Muscle of back (tissue), 3 donors: ENCODE measurements at regions not wholly inside any gene's neighbourhood (a gene's known extent, or its start where the extent isn't known, plus 50 kb on each side); places are given as distances from the start of the nearest gene placed in this dataset.

Source experiments
- DNase-seq, 3 donors: peaks; one replicate each; pipeline versions ENCODE4 v3.0.0 to v3.0.0-alpha.2; 2013

DNA sequence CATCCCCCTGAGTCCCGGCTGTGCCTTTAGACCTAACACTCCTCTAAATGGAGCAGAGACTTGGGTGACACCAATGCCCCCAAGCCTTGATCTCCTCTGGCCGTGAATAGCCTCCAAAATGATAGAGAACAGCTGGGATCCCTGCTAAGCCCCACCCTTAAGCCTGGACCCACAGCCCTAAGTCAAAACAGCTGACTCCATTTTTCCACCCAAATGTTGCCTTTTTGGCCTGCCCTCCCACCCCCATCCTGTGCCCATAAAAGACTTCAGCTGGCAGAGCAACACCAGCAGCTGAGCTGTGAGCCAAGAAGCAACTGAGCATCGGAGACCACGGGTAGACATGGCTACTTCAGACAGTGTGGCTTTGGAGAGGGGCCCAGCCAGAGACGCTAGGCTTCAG lies 420.8 kb downstream of the NPHP4 start:
- DNase-seq = peak in 2 of 3 donors; percentile 10 to 25

DNA sequence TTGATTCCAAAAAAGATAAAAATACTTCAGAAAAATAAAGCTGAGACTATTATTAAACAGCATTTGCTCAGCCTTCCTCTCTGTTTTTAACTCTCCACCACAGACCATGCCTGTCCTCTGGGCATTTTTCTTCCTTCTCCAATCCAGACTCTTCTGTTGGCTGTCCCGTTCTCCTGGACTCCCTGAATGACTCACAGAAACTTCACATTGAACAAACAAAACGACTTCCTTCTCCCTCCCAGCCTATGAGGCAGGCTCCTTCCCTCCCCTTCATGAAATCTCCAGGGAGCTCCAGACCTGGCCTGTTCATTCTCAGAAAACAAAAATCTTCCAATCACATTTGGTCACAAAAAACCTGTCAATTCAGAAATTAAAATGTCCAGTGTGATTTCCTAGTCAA lies 421.3 kb downstream of the NPHP4 start:
- DNase-seq = no peak

DNA sequence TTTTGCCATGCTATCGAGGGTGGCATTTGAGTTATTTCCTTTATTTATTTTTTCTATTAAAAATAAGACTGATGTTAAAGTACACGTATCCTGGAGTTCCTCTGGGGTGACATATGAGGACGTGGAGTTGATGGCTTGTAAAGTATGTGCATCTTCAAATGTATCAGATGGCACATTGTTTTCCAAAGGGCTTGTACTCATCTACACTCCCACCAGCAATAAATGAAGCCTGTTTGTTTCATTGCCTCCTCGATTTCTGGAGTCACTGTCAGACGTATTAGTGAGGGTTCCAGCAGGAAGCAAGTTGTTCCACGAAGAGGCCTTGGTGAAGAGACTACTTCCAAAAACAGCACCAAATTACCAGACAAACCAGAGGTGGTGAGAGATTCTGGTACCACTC lies 423.9 kb downstream of the NPHP4 start:
- DNase-seq = no peak

DNA sequence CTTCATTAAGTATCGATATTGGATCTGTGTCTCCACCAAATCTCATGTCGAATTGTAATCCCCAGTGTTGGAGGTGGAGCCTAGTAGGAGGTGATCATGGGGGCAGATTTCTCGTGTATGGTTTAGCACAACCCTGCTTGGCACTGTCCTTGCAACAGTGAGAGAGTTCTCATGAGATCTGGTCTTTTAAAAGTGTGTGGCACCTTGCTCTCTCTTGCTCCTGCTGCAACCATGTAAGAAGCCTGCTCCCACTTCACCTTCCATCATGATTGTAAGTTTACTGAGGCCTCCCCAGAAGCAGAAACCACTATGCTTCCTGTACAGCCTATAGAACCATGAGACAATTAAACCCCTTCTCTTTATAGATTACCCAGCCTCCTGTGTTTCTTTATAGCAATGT lies 424.4 kb downstream of the NPHP4 start:
- no peak for DNase-seq

DNA sequence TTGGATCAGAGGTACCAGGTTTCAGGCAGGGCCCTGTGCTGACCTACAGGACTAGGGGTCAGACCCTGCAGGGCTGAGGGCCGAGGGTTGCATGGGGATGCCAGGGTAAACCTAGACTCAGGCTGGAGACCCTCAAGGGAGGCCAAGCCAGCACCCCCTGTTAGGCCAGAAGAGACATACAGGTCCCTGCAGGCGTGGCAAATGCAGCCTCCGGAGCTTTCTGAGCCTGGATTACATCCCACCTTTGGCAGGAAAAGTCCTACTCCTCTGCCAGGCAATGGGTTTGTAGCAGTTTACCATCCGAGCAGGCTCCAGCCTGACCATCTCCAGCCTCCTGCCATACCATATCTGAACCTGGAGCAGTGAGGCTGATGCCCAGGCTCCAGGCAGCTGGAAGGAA lies 425.3 kb downstream of the NPHP4 start:
- no peak for DNase-seq

DNA sequence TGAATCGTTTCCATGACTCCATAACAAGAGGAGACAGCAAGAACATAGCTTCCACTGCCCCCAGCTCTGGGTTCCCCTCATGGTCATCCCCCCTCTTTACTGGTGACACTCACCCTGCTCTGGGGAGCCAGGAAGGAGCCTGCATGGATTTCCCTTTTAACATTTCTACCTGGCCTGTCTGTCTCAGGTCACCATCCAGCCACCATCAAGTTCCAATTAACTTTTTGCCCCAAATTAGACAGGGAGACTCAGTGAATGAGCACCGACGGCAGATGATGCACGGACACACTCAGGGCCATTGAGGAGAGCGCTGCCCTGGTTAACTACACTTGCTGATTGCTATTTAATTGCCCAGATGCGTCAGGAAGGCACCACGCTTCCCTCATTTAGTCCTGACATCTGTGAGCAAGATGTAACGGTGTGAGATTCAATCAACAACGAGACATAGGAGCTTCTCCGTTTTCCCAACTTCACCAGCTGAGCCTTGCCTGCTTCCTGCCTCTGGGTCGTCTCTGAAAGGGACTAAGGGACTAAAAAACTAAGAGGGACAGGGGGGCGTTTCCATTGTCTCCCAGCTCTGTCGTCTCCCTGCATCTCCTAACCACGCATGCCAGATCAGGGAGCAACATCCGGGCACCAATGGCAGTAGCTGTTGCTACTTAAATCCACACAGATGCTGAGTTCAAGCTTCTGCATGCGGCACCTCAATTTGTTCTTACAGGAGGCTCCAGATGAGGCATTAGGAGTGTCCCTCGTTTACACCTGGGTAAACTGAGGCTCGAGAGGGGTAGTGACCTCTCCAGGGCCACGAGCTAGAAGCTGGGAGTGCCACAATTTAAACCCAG lies 426.7 kb downstream of the NPHP4 start:
- no peak for DNase-seq

DNA sequence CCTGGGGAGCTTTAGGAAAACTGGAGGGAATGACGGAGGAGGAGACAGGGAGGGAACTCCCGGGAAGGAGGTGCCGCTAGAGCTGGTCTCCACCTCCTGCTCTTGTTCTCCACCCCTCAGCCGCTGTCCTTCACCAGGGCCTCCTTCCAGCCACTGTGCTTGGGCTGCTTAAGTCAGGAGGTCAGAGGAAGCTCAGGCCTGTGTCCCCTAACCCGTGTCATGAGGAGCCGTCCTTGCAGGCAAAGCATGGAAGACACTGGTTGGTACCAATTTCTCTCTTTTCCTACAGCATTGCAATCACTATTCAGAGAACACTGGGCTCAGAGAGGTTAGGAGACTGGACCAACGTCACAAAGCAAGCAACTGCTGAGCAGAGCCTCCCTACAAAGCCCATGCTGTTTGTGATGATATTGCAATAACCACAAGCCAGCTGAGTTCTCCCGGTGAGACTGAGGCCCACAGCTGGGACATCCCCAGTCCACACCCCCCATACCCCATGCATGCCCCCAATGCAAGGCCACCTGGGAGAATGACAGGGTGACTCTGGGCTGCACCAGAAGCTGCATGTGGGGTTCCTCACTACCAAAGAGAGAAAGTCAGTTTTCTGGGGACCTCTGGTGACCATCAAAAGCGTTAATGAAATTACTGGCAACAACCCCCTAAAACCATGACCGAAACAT lies 427.5 kb downstream of the NPHP4 start:
- no peak for DNase-seq

DNA sequence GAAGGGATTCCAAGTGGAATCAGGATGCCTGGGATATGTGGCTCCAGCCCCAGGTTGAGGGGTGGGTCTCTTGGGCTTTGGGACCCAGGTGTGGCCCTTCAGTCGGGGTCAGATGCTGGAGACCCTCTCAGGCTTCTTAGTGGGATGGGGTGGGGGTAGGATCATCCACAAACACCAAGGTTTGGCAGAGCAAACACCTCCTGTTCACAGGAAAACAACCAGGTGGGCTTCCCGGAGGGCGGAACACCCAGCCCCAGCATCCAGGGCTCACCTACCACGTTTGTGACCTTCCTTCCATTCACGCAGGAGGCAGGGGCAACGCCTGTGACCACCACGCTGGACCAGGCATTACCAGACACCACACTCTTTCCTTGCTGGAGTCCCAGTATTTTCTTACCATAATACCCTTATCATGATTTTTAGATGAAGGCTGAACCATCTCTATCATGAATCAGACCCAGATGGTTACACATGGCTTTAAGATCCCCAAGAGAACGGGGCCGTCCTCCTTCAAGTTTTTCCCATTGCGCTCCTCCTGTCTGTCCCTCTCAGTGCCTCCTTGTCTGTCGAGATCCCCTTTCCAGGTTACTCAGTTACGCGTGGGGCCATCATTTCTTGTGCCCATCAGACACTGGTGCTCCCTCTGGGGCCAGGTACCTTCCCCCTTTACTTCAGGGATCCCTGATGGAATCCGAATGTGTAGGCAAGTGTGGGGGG lies 428.2 kb downstream of the NPHP4 start:
- no peak for DNase-seq

DNA sequence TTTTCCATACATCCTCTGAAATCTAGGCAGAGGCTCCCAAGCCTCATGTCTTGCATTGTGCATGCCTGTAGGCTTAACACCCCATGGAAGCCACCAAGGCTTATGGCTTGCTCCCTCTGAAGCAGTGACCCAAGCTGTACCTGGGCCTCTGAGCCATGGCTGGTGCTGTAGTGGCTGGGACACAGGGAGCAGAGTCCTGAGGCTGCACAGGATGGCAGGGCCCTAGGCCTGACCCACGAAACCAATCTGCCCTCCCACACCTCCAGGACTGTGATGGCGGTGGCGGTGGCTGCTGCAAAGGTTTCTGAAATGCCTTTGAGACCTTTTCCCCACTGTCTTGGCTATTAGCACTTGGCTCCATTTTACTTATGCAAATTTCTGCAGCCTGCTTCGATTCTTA lies 429.5 kb downstream of the NPHP4 start:
- DNase-seq = no peak

DNA sequence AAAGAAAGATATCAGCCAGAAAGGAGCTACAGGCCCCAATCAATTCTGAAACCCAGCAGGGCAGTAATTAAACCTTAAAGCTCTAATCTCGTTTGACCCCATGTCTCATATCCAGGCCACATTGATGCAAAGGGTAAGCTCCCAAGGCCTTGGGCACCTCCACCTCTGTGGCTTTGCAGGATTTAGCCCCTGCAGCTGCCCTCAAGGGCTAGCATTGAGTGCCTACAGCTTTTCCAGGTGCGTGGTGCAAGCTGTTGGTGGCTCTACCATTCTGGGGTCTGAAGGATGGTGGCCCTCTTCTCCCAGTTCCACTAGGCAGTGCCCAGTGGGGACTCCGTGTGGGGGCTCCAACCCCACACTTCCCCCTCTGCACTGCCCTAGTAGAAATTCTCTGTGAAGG lies 429.9 kb downstream of the NPHP4 start:
- DNase-seq = no peak

DNA sequence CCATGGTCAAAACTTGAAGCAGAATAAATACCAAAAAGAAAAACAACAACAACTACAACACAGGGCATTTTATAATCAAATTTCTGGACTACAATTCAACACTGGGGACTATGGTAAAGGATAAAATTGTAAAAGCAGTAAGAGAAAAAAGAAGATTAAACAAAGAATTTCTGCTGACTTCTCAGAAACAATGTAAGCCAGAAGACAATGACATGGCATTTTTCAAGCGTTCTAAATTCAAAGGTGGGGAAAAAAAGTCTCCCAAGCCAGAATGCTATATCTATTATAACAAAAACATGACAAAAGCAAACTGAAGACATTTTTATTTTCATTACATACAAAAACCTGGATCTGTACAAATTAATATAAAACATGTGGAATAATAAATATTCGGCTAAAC lies 433.1 kb downstream of the NPHP4 start:
- no peak for DNase-seq

DNA sequence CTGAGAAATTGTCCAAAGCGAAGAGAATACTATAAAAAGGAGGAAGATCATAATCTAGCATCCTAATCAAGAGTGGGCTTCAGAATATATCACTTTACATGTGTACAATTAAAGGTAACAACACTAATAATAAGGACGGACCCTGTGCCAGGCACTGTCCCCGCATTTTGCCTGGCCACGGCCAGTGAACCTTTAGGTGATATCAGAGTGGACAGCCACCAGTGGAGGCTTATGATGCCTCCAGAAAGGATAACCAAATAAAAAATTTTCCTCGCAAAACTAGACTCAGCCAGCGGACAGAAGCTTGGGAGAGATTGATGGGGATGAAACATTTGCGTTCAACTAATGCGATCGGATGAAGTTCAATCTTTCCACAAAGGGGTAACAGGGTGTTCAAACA lies 436.4 kb downstream of the NPHP4 start:
- DNase-seq = no peak

DNA sequence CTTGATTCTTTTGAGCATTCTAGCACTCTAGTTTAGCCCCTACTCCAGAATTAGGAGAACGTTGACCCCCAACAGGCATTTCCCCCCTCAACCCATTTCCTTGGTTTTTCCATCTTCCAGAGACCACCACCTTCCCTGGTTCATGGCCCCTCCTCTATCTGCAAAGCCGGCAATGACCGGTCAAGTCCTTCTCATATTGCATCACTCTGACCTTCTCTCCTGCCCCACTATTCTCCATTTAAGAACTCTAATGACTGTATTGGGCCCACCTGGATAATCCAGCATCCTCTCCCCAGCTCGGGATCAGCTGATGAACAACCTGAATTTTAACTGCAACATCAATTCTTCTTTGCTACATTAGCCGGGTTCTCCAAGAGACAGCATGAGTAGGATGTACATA lies 437.4 kb downstream of the NPHP4 start:
- no peak for DNase-seq

DNA sequence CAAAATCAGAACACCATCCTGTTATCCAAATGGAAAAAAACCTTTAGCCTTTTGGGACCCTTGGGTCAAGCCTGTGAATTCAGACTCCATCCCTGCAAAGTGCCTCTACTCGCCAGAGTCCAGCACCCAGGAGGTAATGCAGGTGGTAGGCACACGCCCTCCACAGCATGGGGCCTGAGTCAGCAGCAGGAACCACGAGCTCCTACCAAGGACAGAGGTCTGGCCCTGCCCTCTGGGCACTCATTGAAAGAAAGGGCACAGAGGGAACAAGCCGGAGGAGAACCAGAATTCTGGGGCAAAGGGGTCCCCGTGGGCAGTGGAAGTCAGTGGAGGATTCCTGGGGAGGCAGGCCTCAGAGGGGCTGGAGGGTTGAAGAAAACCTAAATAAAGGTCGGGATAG lies 438.1 kb downstream of the NPHP4 start:
- no peak for DNase-seq

DNA sequence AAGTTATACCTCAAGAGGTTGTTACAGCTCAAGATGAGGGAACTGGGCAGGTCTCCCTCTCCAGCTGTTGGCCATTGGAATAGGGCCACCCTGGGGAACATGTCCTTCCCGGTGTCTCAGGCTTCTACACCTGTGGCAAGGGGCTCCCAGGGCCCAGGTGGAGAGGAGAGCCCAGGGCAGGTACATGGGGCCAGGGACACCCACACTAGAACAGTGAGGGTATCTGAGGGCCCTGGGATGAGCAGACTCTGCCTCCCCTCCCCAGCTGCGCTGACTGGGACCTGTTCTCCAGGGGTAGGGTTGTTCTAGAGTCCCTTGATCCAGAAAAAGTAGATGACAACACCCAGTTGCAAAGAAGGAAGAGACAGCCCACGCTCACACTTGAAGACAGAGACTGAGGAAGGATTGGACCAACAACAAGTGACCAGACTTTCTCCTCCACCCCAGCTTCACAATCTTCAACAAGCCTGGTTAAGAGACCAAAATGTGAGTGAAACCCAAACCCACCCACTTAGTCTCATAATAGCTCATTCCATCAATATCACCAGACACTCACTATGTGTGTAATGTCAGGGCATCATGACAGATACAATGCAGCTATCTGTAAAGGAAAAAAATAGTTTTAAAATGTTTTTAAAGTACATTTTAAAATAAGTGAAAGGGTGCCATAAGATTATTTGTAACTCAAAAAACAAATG lies 439.3 kb downstream of the NPHP4 start:
- DNase-seq = no peak

DNA sequence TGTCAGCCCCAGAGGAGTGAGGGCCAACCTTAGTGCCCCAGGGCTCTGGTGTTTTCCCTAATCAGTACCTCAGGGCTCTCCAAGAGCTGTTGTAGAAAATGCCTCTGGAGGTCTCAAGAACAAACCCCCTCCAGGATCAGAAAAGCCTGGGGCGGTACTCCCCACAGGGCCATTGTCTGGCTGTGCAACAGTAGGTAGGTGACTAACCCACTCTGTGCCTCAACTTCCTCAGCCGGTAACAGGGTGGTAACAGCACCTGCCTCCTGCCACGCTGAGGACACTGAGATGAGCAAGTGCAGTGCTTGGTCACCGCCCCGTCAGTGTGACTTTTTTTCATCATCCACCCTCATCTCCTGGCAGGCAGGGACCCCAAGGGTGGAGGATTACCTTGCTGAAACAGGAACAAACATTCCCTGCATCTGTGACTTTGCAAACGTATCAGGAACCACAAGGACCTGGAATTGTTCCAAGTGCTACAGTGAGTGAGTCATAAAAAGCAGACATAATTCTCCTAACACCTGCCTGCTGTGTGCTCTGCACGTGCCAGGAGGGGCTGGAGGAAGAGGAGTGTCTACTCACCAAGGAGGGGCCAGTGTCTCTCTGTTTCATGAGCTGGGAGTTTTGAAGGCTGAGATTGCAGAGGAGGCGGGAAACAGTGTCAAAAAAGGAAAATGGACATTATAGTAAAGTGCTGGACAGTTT lies 440.8 kb downstream of the NPHP4 start:
- peak in 1 of 3 donors; percentile 2 for DNase-seq

DNA sequence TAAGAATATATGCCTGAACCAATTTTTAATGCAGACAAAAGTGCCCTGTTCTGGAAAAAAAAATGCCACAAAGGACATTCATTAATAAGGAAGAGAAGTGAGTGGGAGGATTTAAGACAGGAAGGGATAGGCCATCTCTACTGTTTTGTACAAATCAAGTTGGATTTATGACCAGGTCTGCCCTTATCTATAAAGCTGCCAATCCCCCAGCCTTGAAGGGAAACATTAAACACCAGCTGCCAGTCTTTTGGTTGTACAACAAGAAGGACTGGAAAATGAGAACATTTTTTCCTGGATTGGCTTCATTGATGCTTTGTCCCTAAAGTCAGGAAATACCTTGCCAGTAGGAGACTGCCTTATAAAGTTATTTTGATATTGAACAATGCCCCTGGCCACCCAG lies 444.0 kb downstream of the NPHP4 start:
- DNase-seq = no peak

DNA sequence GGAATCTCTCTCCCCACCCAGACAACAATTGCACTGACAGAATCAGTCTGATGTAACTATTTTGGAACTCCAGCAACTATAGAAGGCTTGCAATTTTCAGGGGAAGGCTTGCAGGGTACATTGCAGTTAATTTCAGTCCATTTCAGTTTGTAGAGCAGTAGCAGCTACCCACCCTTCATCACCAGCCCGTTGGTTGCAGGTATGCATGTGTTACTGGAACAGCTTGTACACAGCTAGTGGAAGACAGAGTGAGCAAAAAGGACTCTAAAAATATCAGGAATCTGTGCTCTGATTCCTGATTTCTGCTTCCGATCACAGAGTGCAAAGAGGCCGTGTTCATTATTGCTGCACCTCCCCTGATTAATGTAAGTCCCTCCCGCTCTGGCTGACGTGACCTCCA lies 449.0 kb downstream of the NPHP4 start:
- no peak for DNase-seq

DNA sequence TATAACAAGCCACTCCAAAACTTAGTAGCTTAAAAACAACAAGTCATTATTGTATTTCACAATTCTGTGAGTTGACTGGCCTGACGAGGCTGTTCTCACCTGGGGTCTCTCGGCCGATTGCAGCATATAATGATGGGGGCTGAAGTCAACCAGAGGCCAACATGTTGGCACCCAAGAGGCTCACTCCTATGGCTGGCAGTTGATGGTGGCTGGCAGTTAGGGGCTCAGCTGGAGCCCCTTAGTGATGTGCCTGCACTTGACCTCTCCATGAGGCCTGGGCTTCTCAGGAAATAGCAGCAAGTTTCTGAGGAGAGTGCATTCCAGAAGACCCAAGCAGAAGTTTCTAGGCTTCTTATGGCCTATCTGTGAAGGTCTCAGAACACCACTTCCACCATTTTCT lies 459.4 kb downstream of the NPHP4 start:
- no peak for DNase-seq

DNA sequence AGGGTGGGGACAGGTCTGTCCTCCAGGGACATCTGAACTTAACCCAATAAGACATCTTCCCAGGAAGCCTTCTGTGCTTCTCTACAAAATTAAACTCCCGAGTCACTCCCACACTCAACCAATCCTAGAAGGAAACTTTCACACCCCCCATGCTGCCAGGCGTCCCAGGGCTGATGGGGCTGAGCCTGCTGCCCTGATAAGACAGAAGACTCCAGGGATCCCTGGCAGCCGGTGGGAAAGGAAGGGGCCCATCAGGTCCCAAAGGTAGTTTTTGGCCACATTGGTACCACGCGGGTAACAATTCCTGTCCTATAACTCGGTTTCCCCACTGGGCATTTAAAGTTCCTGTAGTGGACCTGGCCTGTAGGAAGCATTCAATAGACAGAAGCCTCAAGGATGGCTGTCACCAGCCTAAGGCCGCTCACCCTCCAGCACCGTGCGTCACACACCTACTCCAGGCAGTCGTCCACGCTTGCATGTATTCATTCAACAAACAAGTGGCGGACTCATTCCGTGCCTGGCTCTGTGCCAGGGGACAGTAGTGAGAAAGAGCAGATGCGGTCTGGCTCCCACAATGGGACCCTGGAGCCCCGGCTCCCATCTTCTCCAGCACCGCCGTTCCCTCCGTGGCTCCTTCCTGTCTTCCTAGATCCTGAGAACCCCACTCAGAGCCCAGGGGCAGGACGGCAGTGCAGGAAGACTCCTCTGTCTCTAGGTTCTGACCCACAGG lies 465.2 kb downstream of the NPHP4 start:
- DNase-seq = no peak

DNA sequence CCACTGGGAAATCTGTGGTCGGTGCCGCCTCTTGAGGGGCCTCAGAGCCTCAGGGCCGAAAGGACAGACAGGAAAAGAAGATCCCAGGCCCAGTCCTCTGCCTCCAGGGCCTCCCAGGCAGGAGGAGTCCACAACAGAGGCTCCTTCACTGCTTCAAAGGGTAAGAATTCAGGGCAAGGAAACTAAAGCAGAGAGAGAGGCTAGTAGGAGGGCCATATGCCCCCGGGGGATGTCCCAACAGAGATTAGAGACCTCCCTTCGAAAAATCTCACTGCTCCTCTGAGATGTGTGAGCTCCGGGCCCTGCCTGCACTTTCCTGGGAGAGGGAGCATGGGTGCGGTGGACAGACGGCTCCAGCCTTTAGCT lies 465.9 kb downstream of the NPHP4 start:
- DNase-seq = no peak
